Stomach (tissue), 8 donors: ENCODE measurements at regions not wholly inside any gene's neighbourhood (a gene's known extent, or its start where the extent isn't known, plus 50 kb on each side); places are given as distances from the start of the nearest gene placed in this dataset.
"Not testable (repeated sequence)": the region's sequence is repeated elsewhere in the genome, so short reads cannot be mapped to it uniquely, and the experiment has no call there.

ENCODE experiments used
- DNase-seq, 2 donors: peaks; one replicate each; pipeline versions ENCODE4 v3.0.0 to v3.0.0-alpha.2; 2013 to 2019
- H3K27ac ChIP-seq, 5 donors: fragments of 200-600 bp in 4 of 5; sonication (generic) in 4 of 5; one replicate each; pipeline ENCODE4 v1.5.1; 2013 to 2019; ENCODE audit warnings: mild to moderate bottlenecking in 1 of 5, moderate library complexity in 1 of 5
- H3K27me3 ChIP-seq, 3 donors: fragments of 200-600 bp; sonication (generic); one replicate each; pipeline ENCODE4 v1.5.1; 2017 to 2019; ENCODE audit warnings: mixed run types in 1 of 3
- H3K36me3 ChIP-seq, 4 donors: fragments of 200-600 bp; sonication (generic); 1 replicate in 3 of 4; 2 replicates in 1 of 4; pipeline ENCODE4 v1.5.1; 2016 to 2019
- H3K4me1 ChIP-seq, 4 donors: fragments of 200-600 bp; sonication (generic); one replicate each; pipeline ENCODE4 v1.5.1; 2016 to 2019
- H3K4me3 ChIP-seq, 4 donors: fragments of 200-600 bp; sonication (generic) in 3 of 4; one replicate each; pipeline ENCODE4 v1.5.1; 2016 to 2019; ENCODE audit warnings: mild to moderate bottlenecking in 1 of 4
- H3K9me3 ChIP-seq, 4 donors: fragments of 200-600 bp; sonication (generic); one replicate each; pipeline ENCODE4 v1.5.1; 2016 to 2019
- CTCF ChIP-seq, 7 experiments: fragments of 450-650 bp in 4 of 7; fragments of 200-600 bp in 3 of 7; sonication (generic) in 3 of 7; IDR thresholded peaks; one replicate each; pipeline ENCODE4 v1.5.1; 2016 to 2019; ENCODE audit warnings: antibody characterized with exemption in 7 of 7, control low read depth in 2 of 7, mild to moderate bottlenecking in 1 of 7
- EP300 ChIP-seq: sonication (generic); formaldehyde crosslinking; IDR thresholded peaks from one replicate; pipeline ENCODE4 v1.6.1; 2017; ENCODE audit warnings: antibody characterized with exemption
- POLR2A ChIP-seq, 4 donors: fragments of 450-650 bp; IDR thresholded peaks; one replicate each; pipeline ENCODE4 v1.6.1; 2016; ENCODE audit warnings: antibody characterized with exemption in 4 of 4, control low read depth in 2 of 4, mild to moderate bottlenecking in 1 of 4, moderate library complexity in 1 of 4
- POLR2AphosphoS5 ChIP-seq, 3 donors: sonication (generic); formaldehyde crosslinking; IDR thresholded peaks; one replicate each; pipeline ENCODE4 v1.6.1; 2016; ENCODE audit warnings: antibody characterized with exemption in 3 of 3
- WGBS, 5 donors: extraction: QIAGEN DNeasy Blood & Tissue Kit in 3 of 5; methylation state at CpG; one replicate each; pipeline versions ENCODE4 v1.1.5 to v1.1.7; 2013 to 2018; 5-methylcytosine and 5-hydroxymethylcytosine counted together
- intact Hi-C: fragments of 100-400 bp; cut with DNase I; formaldehyde crosslinking; loops from one replicate; pipeline ENCODE4 v1.15.1; 2023; ENCODE audit warnings: low total_unique reads
- donor health status: healthy with polysubstance abuse.
- donor health status: Bipolar disorder and iron deficiency.
- donor health status: healthy.

- Histone ChIP-seq H3K27me3 (no peaks in the 10 kb centered on the region), H3K27ac (no peak overlapping the region), H3K4me1 (no peaks in the 10 kb centered on the region), H3K9me3 (peaks cover 7 to 14% (median 14%) of the 10 kb centered on the region in 4 donors), H3K4me3 (no peak overlapping the region), H3K36me3 (no peaks in the 10 kb centered on the region)
- no peak for DNase-seq
- 38 to 64% (median 62%) methylated on average over 2 of the region's 2 CpGs for WGBS, 5 donors
- intact Hi-C loops, result no loop called here
- TF ChIP-seq POLR2AphosphoS5 (IDR thresholded peaks at IDR 0.05) (no peak), POLR2A (IDR thresholded peaks at IDR 0.05) (no peak), EP300 (no peak), CTCF (IDR thresholded peaks at IDR 0.05) (no peak)
These were observed 185.2 kb upstream of the CFAP20DC start for GRCh38 chr3:59234884-59235633.

DNA sequence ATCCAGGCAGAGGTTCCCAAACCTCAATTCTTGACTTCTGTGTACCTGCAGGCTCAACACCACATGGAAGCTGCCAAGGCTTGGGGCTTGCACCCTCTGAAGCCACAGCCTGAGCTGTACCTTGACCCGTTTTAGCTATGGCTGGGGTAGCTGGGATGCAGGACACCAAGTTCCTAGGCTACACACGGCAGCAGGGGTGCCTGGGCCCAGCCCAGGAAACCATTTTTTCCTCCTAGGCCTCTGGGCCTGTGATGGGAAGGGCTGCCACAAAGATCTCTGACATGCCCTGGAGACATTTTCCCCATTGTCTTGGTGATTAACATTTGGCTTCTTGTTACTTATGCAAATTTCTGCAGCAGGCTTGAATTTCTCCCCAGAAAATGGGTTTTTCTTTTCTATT is 180.6 kb upstream of the CFAP20DC start:
- H3K4me3 ChIP-seq, DNase-seq, intact Hi-C loops, H3K4me1 ChIP-seq, H3K27me3 ChIP-seq, H3K36me3 ChIP-seq, H3K27ac ChIP-seq: not testable (repeated sequence)
- 53 to 71% (median 63%) methylated on average over 2 of the region's 2 CpGs for WGBS, 5 donors
- H3K9me3 ChIP-seq, result peaks cover 9 to 21% (median 18%) of the 10 kb centered on the region in 4 donors

- intact Hi-C loops, result no loop called here
- H3K4me1 ChIP-seq, result no peaks in the 10 kb centered on the region
- no peak overlapping the region for H3K4me3 ChIP-seq
- no peak overlapping the region for H3K27ac ChIP-seq
- H3K9me3 ChIP-seq, result no peaks in the 10 kb centered on the region
- TF ChIP-seq POLR2AphosphoS5 (IDR thresholded peaks at IDR 0.05), result no peak
- no peak for DNase-seq
- H3K27me3 ChIP-seq, result no peaks in the 10 kb centered on the region
- no peaks in the 10 kb centered on the region for H3K36me3 ChIP-seq
These were observed 164.0 kb upstream of the CFAP20DC start for GRCh38 chr3:59213860-59214259.

DNA sequence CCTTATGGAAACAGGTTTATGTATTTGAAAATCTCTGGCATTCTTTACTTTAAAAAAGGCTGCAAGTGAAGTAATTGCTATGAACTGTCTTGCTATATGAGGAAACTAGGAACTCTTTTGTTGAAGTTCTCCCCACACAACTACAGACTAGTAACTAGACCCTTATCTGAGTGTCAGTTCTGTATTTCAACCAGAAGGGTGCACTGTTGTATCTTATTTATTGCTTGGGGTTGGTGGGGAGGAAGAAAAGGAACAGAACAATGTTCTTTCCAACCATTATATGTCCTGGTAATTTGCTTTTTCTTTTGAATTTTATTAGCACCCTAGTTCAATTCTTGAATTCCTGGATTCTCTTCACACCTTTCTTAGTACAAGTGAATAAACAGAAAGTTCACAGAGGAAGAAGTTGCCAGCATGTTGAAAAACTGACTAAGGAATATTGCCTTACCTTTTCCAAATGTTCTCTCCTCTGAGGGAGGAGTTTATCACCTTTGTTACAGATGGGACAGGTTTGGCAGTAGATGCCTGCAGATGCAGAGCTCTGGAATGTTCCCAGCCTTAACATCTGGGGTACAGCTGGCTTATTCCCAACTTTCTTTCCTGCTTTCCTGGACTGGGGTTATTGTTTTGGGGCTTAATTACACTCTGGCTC is 162.4 kb upstream of the CFAP20DC start:
- Histone ChIP-seq H3K36me3 (no peaks in the 10 kb centered on the region), H3K4me1 (no peaks in the 10 kb centered on the region), H3K4me3 (no peak overlapping the region), H3K9me3 (no peaks in the 10 kb centered on the region), H3K27ac (no peak overlapping the region), H3K27me3 (no peaks in the 10 kb centered on the region)
- DNase-seq, result peak in 1 of 2 donors; percentile 77
- intact Hi-C loops, result no loop called here
- TF ChIP-seq EP300, result no peak
- peak in 5 of 7 experiments; percentile 36 to 68 (median 57) for TF ChIP-seq CTCF (IDR thresholded peaks at IDR 0.05)
- TF ChIP-seq POLR2A (IDR thresholded peaks at IDR 0.05), result no peak
- TF ChIP-seq POLR2AphosphoS5 (IDR thresholded peaks at IDR 0.05), result no peak

- DNase-seq, result no peak
- Histone ChIP-seq H3K4me1 (no peaks in the 10 kb centered on the region), H3K27me3 (no peaks in the 10 kb centered on the region), H3K4me3 (no peak overlapping the region), H3K36me3 (no peaks in the 10 kb centered on the region), H3K27ac (no peak overlapping the region), H3K9me3 (no peaks in the 10 kb centered on the region)
- 51 to 59% (median 55%) methylated on average over 2 of the region's 2 CpGs for WGBS, 5 donors
- TF ChIP-seq EP300 (no peak), POLR2AphosphoS5 (IDR thresholded peaks at IDR 0.05) (no peak)
- intact Hi-C loops, result no loop called here
These were observed 160.4 kb upstream of the CFAP20DC start for GRCh38 chr3:59210260-59210659.

DNA sequence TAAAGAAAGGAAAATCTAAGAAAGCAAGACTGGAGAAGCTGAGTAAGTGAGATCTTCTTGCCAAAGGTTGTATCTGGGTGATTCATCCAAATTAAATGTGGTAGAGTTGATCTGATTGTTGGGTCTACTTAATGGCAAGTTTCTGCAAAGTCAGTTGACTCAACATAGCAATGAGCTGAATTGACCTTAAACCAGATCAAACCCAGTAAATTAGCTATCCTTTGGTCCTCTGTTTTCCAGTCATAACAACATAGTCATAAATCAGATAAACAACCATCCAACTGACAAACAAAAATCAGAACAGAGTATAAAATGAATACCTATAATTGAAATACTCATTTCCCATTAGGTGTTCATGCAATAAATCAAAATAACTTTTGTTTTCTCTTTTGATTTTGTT is 142.6 kb upstream of the CFAP20DC start:
- H3K4me1 ChIP-seq, result no peaks in the 10 kb centered on the region
- H3K36me3 ChIP-seq, result no peaks in the 10 kb centered on the region
- TF ChIP-seq CTCF (IDR thresholded peaks at IDR 0.05) (no peak), POLR2A (IDR thresholded peaks at IDR 0.05) (no peak), EP300 (no peak), POLR2AphosphoS5 (IDR thresholded peaks at IDR 0.05) (no peak)
- intact Hi-C loops, result no loop called here
- H3K27me3 ChIP-seq, result no peaks in the 10 kb centered on the region
- no peak overlapping the region for H3K4me3 ChIP-seq
- no peak for DNase-seq
- H3K9me3 ChIP-seq, result no peaks in the 10 kb centered on the region
- H3K27ac ChIP-seq, result no peak overlapping the region
